Superior temporal gyrus (tissue), 1 donor: ENCODE measurements at regions not wholly inside any gene's neighbourhood (a gene's known extent, or its start where the extent isn't known, plus 50 kb on each side); places are given as distances from the start of the nearest gene placed in this dataset.
"Not testable (repeated sequence)": the region's sequence is repeated elsewhere in the genome, so short reads cannot be mapped to it uniquely, and the experiment has no call there.

Experiments used
- DNase-seq: peaks from one replicate; pipeline ENCODE4 v3.0.0-alpha.2; 2016; ENCODE audit errors: extremely low spot score

DNA sequence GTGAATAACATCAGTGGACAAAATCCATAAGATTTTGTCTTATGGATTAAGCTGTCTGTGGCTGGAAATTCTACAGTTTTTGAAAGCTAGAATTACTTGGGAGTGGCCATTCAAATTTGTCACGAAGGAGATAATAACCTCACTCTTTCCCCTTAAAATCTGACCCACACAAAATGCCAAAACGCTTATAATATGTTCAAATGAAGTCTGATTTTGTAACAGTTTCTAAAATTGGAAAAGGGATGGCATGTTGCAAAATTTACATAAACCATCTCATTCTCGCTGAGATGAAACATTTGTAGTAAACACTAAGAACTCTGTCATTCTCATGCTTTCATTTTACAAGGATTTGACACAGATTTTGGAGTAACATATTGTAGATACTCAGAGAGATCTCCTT is 112.7 kb downstream of the GJA1 start:
- no peak for DNase-seq

- no peak for DNase-seq
Observed at GRCh38 chr6:121549736-121550135, 114.3 kb downstream of the GJA1 start.

DNA sequence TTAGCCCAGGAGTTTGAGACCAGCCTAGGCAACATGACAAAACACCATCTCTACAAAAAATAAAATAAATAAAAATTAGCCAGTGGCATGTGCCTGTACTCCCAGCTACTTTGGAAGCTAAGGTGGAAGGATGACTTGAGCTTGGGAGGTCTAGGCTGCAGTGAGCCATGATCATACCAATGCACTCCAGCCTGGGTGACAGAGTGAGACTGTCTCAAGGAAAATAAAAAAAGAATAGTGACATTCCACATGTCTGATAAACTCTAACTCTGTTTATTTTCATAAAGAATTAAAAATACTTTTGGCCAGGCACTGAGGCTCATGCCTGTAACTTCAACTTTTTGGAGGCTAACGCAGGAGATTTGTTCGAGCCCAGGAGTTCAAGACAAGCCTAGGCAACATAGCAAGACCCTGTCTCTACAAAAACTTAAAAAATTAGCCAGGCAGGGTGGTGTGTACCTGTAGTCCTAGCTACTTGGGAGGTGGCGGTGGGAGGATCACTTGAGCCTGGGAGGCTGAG is 115.1 kb downstream of the GJA1 start:
- no peak for DNase-seq

DNA sequence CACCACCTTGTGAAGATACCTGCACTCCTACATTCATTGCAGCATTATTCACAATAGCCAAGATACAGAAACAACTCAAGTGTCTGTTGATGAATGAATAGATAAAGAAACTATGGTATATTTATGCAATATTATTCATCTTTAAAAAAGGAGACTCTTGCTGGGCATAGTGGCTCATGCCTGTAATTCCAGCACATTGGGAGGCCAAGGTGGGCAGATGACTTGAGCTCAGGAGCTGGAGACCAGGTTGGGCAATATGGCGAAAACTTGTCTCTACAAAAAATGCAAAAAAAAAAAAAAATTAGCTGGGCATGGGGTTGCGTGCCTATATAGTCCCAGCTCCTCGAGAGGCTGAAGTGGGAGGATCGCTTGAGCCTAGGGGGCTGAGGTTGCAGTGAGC is 119.8 kb downstream of the GJA1 start:
- no peak for DNase-seq

DNA sequence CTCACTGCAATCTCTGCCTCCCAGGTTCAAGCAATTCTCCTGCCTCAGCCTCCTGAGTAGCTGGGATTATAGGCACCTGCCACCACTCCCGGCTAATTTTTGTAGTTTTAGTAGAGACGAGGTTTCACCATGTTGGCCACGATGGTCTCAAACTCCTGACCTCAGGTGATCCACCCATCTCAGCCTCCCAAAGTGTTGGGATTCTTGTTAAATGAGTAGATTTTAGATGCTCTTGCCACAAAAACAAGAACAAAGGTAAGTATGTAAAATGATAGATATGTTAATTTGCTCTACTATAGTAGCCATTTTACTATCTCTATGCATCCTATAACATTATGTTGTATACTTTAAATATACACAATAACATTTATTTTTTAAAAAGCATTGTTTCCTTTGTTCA is 120.7 kb downstream of the GJA1 start:
- not testable (repeated sequence) for DNase-seq

DNA sequence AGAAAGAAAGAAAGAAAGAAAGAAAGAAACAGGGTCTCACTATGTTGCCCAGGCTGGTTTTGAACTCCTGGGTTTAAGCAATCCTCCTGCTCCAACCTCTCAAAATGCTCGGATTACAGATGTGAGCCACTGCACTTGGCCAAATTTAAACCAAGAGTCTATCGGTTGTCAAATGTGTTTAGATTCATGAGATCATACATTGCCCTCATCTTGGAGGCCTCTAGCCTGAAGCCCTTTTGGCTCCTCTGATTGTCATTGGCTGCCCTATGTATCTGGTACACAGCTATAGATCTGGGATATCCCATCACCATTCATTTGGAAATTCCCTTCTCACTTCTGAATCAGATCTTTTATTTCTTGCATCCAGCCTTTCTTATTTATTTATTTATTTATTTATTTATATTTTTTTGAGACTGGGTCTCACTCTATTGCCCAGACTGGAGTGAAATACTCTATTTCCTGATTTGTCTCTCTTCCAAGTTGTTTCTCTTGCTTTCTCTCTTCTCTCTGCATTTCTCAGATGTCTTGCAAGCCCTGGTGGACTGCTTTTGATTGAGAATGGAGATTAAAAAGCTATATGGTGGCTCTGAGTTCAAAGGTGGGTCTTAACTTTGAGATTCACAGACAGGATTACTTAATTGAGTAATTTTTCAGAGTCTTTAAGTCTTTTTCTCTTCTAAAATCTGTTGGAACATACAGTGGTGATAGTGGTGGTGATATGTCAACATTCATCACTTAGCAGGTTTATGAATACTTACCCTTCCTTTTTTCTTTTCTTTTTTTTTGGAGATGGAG is 121.9 kb downstream of the GJA1 start:
- no peak for DNase-seq

DNA sequence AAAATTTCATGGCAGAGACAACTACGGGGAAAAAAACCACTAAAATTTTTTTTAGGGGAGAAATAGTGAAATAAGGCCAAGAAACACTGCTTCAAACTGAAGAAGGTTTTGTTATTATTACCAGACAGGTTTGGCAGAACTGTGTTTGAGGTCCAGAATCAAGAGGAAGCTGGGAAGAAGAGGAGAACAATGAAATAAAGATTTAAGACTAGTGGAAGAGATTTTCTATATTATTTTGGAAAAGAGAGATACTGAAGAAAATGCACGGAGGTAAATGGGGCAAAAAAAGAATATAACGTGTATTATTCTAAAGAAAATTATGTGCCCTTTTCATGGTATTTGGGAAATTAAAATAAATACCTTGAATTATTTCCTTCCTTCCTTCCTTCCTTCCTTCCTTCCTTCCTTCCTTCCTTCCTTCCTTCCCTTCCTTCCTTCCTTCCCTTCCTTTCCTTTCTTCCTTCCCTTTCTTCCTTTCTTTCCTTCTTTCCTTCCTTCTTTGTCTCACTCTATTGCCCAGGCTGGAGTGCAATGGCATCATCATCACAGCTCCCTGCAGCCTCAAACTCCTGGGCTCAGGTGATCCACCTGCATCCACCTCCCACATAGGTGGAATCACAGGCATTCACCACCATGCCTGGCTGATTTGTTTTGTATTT is 124.3 kb downstream of the GJA1 start:
- DNase-seq: no peak

GRCh38 chr6:121560476-121560875 is 125.0 kb downstream of the GJA1 start:
- no peak for DNase-seq

DNA sequence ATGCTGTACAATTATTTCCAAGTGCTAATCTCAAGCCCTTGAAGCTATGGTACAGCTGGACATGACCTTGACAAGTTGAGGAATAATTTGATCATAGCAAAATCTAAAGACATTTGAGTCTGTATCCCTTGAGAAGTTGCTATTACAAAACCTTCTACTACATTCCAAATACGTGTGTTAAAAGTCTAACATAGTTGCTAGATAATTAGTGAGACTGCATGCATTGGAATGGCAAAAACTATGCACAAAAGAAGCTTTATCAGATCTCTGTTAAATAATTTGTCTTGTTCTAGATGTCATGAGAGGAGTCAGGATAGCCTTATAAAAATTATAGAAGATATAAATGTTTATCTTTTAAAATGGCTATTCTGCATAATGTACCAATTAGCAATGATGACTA is 127.8 kb downstream of the GJA1 start:
- DNase-seq: no peak

- not testable (repeated sequence) for DNase-seq
Observed at GRCh38 chr6:121564529-121564928, 129.1 kb downstream of the GJA1 start.

DNA sequence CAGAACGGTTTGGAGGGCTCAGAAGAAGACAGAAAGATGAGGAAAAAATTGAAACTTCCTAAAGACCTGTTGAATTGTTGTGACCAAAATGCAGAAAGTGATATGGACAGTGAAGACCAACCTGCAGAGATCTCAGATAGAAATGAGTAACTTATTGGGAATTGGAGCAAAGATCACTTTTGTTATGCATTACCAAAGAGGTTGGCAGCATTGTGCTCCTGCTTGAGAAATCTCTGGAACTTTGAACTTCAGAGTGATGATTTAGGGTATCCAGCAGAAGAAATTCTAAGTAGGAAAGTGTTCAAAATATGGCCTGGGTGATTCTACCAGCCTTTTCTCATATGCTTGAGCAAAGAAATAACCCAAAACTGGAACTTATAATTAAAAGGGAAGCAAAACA is 136.0 kb downstream of the GJA1 start:
- DNase-seq: no peak

- DNase-seq: no peak
Observed at GRCh38 chr6:121573481-121573880, 138.0 kb downstream of the GJA1 start.

- no peak for DNase-seq
Observed at GRCh38 chr6:121578216-121578615, 142.8 kb downstream of the GJA1 start.

GRCh38 chr6:121579478-121579877 is 144.0 kb downstream of the GJA1 start:
- no peak for DNase-seq

DNA sequence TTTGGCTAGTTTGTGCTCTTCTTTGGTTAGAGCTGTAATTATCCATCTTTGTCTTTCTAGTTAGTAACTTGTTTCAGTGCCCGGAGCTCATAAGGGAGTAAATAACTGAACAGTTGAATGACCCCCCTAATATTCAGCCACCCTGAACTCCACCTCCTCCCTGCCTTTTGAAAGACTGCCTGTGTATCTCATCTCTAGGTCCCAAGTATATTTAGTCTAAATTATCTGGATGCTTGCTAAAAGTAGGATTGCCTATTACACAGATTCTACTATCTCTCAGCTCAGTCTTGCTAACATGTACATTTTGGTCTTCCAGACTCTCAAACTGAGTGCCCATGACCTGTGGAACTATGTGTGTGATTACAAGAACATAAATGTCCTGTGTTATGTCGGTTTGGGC is 145.9 kb downstream of the GJA1 start:
- no peak for DNase-seq

DNA sequence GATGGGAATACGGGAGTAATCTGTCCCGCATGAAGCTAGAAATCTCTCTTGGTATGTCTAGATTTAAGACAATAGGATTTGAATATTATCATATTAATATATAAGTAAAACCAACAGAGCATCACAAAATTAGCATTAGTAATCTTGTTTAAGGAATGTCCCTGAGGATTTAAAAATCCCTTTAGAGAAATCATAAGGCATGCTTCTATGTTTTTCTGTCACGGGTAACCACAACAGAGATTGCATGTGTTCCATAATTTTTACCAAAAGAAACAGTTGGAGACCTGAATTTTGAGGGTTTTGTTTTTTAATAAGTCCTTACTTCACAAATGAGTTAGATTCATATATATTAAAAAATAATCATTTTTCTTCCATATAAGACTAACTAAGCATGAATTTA is 146.8 kb downstream of the GJA1 start:
- no peak for DNase-seq

GRCh38 chr6:121584586-121585369 is 149.3 kb downstream of the GJA1 start:
- DNase-seq: no peak

- DNase-seq: no peak
Observed at GRCh38 chr6:121590438-121590837, 155.0 kb downstream of the GJA1 start.

DNA sequence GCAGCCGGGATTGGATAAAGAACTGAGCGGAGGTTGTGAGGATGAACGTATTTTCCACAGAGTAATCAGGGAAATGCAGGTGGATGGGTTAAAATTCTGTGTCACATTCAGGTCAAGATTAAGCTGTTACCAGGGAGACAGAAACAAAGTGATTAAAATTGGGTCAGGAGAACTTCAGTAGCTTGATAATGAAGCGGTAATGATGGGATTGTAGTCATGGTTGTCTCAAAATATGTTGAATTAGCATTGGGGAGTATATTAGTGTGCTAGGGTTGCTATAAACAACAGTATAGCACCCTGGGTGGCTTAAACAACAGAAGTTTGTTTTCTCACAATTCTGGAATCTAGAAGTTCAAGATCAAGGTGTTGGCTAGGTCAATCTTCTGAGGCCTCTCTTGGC is 155.5 kb downstream of the GJA1 start:
- no peak for DNase-seq

DNA sequence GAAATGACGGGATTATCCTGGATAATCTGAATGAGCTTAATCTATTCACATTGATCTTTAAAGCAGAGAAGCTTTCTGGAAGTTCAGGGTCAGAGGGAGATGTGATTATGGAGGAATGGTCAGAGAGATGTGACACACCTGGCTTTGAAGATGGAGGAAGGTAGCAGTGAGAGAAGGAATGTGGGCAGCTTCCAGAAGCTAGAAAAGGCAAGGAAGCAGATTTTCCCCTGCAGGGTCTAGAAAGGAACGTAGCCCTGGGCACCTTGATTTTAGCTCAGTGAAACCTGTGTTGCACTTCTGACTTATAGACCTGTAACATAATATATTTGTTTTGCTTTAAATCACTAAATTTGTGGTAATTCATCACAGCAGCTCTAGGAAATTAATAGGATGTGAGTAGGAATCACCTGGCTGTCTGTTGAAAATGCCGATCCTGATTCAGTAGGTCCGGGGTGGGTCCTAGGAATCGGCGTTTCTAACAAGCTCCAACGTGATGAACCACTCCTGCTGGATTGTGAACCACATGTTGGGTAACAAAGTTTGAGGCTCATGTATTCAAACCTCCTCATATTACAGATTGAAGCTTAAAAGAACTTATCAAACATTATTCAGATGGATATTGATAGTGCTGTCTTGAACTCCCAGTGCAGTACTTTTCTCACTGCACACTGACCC is 157.0 kb downstream of the GJA1 start:
- no peak for DNase-seq

DNA sequence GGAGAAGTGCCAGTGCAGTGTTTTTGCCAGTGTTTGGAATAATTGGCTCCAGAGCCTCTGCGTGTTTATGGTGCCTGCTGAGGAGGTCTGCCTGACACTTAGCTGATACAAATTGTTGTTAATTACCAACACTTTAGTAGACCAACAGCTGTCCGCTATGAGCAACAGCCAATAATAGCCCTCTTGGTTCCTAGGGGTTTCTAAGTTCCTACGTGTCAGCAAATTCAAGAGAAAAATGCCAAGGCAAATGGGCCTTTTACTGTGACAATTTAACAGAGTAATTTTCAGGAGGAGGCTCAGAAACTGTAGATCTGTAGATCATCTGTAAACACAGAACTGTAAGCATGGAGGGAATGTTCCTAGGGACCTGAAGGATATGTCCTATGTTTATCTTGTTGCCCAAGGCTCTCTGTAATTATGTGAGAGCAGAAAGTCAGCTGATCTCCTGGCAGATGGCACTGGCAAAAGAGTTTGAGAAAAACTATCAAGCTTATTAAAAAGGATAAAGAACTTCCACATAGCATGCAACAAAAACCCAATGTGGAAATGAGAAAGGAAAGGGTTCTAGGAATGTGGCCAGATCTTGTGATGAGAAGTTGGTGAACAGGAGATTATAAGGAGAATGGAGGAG is 157.7 kb downstream of the GJA1 start:
- DNase-seq: peak; percentile 38
